Heart left ventricle (tissue), 13 donors: ENCODE measurements at regions not wholly inside any gene's neighbourhood (a gene's known extent, or its start where the extent isn't known, plus 50 kb on each side); places are given as distances from the start of the nearest gene placed in this dataset.

ENCODE experiments used
- CTCF ChIP-seq, 12 donors: fragments of 200-600 bp; sonication (generic) in 4 of 12; IDR thresholded peaks; one replicate each; pipeline versions ENCODE4 v1.5.0 to v1.8.0; 2018 to 2022; ENCODE audit warnings: antibody characterized with exemption in 12 of 12, mild to moderate bottlenecking in 5 of 12
- POLR2A ChIP-seq, 2 donors: fragments of 450-650 bp; IDR thresholded peaks; one replicate each; pipeline ENCODE4 v1.6.1; 2017; ENCODE audit warnings: antibody characterized with exemption in 2 of 2, mild to moderate bottlenecking in 2 of 2, moderate library complexity in 2 of 2
- donor health status: ischemic (EF 13 %, LVEDD 7.1; RV severe dilation, severe dysfunction).
- donor health status: DM: no; HTN: yes; CAD: no.
- donor health status: DM: no; HTN: no; CAD: no.
- donor health status: ischemic (EF 25% LVEDD 6.9; RV normal size, moderate dysfunction).
- donor health status: ischemic (EF 25% LVEDD 5.7; RV mildly dilated, moderate dysfunction).
- donor health status: ischemic (EF 35%, LVEDD 5.7; RV mildly dilated, moderate dysfunction).
- donor health status: nonischemic (EF 11% LVEDD 7.7; RV severe dilation, severe dysfunction).
- donor health status: DM: yes; HTN: yes; CAD: no.
- donor health status: PGD.
- donor health status: ischemic (EF 29% LVEDD 5.4; RV normal size, mild dysfunction).
- donor health status: nonischemic (EF 23%, LVEDD 6.1; RV moderate dilation, normal function).

GRCh38 chr2:788227-789032 lies 111.2 kb upstream of the TMEM18 start:
- TF ChIP-seq CTCF (IDR thresholded peaks at IDR 0.05) (no peak), POLR2A (IDR thresholded peaks at IDR 0.05) (no peak)
